ENCODE measurements at regions not wholly inside any gene's neighbourhood (a gene's known extent, or its start where the extent isn't known, plus 50 kb on each side); places are given as distances from the start of the nearest gene placed in this dataset.
"Not testable (repeated sequence)": the region's sequence is repeated elsewhere in the genome, so short reads cannot be mapped to it uniquely, and the experiment has no call there.

DNA sequence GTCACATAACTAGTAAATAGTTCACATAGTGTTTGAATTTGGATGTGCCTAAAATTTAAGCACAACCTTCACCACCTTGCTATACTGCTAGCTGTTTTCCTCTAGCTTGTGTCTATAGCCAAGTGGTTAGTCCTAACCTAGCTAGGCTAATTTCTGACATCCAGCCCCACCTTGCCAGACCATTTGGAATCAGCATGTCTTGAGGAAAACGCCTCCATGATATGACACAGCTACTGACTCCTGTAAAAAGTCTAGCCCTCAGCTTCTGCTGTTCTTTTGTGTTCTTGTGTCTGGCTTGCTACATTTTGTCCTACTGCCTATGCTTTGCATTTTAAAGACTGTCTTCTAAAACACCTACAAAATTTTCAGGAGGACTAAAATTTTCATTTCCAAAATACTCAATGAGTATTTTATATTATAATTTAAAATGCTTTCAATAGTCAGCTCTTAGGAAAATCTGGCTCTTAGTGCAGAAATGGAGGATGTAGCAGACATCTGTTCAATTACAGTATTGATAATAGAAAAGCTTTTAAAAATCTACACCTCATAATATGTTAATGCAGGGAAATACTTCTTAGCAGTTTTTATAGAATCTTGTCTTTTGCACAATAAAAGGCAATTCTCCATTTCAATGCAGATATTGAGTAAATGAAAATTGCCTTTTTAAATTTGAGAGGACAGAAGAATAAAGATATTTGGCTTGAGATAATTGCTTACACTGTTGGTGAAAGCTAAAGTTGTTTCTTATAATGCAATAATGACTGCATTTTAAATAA lies 160.8 kb upstream of the APP start:
- DNase-seq (ENCODE audit: low read depth): no peak

- DNase-seq (ENCODE audit: low read depth): no peak
Observed at GRCh38 chr21:26320596-26320995, 150.0 kb upstream of the APP start.

GRCh38 chr21:26307640-26308039 lies 137.1 kb upstream of the APP start:
- no peak for DNase-seq (ENCODE audit: low read depth)

GRCh38 chr21:26297851-26298250 lies 127.3 kb upstream of the APP start:
- peak; percentile 3 for DNase-seq (ENCODE audit: low read depth)

DNA sequence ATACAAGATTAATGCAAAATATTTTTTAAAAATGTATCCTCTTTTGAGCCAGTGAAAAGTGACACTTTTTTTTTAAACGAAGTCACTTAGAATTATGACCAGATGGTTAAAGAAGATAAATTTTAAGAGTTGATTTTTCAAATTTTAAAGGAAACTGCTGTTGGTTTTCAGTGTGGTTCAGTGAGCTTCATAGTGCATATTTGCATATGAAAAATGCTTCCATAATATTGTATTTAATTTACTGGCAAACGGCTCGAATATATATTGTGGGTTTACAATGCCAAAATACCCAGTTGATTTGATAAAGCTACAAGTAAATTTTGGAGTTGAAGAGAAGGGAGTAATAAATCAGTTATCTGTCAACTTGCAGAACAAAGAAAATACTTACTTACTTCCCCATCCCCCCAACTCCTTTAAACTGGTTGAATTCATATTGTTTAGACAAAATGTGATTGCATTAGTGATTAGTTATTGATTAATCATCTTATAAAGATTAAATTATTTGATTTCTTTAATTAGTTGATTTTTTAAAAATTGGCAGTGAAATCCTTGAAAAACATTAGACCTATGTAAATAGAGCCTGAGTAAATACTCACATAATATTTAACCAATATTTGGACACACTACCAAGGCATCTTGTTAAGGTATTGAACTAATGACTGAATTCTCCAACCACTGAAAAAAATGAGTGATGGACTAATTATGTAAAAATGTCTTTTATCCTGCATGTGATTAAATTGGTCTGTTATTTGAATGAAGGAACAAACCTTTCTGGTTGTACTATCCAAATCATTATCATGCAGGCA lies 122.8 kb upstream of the APP start:
- DNase-seq (ENCODE audit: low read depth): no peak

GRCh38 chr21:26288026-26288425 lies 117.5 kb upstream of the APP start:
- DNase-seq (ENCODE audit: low read depth): no peak

GRCh38 chr21:26284531-26284930 lies 114.0 kb upstream of the APP start:
- no peak for DNase-seq (ENCODE audit: low read depth)

GRCh38 chr21:26282058-26282457 lies 111.5 kb upstream of the APP start:
- no peak for DNase-seq (ENCODE audit: low read depth)

DNA sequence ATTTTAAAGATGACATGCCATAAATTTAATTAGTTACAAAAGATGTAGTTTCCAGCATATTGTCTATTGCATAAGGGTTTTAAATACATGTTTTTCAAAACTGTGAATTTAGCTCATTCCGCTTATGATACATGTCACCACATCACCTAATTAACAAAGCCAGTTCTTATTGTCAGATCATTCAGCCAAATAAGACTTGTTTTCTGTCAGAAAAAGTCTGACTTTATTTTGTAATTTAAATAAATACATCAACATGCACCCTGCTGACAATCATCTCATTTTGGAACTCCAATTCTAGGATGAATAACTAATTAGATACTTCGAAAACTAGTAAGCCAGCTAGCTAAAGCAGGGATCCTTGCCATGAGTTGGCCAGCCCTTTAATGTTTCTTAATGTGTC lies 110.9 kb upstream of the APP start:
- no peak for DNase-seq (ENCODE audit: low read depth)

GRCh38 chr21:26280775-26281174 lies 110.2 kb upstream of the APP start:
- no peak for DNase-seq (ENCODE audit: low read depth)

GRCh38 chr21:26280148-26280547 lies 109.6 kb upstream of the APP start:
- no peak for DNase-seq (ENCODE audit: low read depth)

DNA sequence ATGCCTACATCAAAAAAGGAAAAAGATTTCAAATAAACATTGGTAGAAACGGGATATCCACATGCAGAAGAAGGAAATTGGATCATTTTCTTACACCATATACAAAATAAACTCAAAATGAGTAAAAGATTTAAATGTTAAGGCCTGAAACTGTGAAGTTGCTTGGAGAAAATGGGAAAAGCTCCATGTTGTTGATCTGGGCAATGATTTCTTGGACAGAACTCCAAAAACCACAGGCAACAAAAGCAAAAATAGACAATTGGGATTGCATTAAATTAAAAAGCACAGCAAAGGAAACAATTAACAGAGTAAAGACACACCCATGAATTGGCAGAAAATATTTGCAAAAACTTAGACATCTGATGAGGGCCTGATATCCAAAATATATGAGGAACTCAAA lies 105.2 kb upstream of the APP start:
- DNase-seq (ENCODE audit: low read depth): no peak

DNA sequence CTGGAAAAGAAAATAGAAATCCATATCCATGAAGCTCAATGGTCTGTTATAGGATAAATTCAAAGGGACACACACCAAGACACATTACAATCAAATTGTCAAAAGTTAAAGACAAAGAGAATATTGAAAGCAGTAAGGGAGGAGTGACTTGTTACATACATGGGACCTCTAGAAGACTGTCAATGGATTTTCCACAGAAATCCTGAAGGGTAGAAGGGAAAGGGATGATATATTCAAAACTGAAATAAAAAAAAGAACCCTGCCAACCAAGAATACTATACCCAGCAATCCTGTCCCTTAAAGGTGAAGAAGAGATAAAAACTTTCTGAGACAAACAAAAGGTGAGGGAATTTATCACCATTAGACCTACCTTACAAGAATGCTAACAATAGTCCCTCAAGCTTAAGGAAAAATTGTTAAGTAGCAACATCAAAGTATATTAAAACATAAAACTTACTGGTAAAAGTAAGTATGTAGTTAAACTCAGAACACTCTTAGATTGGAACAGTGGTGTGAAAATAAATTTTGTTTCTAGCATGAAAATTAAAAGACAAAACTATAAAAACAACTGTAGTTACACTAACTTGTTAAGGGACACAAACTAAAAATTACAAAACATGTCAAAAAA lies 103.2 kb upstream of the APP start:
- DNase-seq (ENCODE audit: low read depth): no peak

- DNase-seq (ENCODE audit: low read depth): no peak
Observed at GRCh38 chr21:26267389-26267788, 96.8 kb upstream of the APP start.

GRCh38 chr21:26246073-26246472 lies 75.5 kb upstream of the APP start:
- DNase-seq (ENCODE audit: low read depth): no peak

DNA sequence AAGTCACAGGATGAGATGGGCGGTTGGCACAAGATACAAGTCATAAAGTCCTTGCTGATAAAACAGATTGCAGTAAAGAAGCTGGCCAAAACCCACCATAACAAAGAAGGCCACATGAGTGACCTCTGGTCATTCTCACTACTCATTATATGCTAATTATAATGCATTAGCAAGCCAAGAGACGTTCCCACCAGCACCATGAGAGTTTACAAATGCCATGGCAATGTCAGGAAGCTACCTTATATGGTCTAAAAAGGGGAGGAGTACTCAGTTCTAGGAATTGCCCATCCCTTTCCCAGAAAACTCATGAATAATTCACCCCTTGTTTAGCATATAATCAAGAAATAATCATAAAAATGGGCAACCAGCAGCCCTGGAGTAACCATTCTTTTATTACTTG lies 74.9 kb upstream of the APP start:
- no peak for DNase-seq (ENCODE audit: low read depth)

DNA sequence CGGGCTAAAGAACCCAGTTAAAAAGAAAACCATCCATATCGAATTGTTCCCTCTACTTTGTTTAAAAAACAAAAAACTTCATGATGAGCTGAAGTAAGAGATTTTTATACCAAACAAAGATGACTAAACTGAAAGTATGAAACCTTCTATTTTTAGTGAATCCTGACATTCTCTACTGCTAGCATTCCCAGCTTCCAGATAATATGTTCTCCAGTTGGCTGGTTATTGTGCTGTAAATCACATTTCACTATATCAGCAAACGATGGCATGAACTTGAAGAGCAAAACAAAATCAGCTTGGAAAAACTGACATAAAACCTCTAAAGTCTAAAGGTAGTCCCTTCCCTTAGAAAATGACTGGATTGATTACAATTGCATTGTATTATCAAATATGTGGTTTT lies 68.1 kb upstream of the APP start:
- no peak for DNase-seq (ENCODE audit: low read depth)

- no peak for DNase-seq (ENCODE audit: low read depth)
Observed at GRCh38 chr21:26236281-26236680, 65.7 kb upstream of the APP start.

GRCh38 chr21:26233297-26233696 lies 62.7 kb upstream of the APP start:
- not testable (repeated sequence) for DNase-seq (ENCODE audit: low read depth)

DNA sequence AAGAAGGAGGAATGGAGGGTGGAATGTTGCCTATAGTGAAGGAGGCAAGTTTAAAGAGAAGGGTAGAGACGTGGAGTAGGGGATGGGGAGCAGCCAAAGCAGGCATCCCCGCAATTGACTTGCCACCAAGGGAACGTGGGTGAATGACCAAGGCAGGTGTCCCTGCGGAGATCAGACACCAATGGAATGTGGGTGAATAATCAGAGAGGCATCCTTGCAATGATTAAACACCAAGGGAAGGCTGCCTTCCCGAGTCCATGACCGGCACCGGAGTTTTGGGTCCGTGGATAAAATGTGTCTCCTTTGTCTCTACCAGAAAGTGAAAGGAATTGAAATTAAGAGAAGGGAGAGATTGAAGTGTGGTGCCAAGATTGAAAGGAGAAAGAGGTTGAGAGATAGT lies 61.9 kb upstream of the APP start:
- not testable (repeated sequence) for DNase-seq (ENCODE audit: low read depth)

- no peak for DNase-seq (ENCODE audit: low read depth)
Observed at GRCh38 chr21:26227130-26227529, 56.6 kb upstream of the APP start.

GRCh38 chr21:26226724-26227123 lies 56.2 kb upstream of the APP start:
- DNase-seq (ENCODE audit: low read depth): no peak

- no peak for DNase-seq (ENCODE audit: low read depth)
Observed at GRCh38 chr21:26225046-26225445, 54.5 kb upstream of the APP start.

All from amniotic epithelial cell (primary cell).